ENCODE measurements at regions not wholly inside any gene's neighbourhood (a gene's known extent, or its start where the extent isn't known, plus 50 kb on each side); places are given as distances from the start of the nearest gene placed in this dataset.
A peak's percentile ranks its signal among the peaks of the same experiment; 100 is the strongest.

- TF ChIP-seq CTCF (IDR thresholded peaks at IDR 0.05; ENCODE audit: insufficient read depth, low read depth, low read length) = peak; percentile 82
- TF ChIP-seq EZH2 (IDR thresholded peaks at IDR 0.05; ENCODE audit: insufficient read depth, low read length) = no peak
Measured at GRCh38 chr13:27362064-27362751, 62.2 kb upstream of the GTF3A start.
